ENCODE measurements at regions not wholly inside any gene's neighbourhood (a gene's known extent, or its start where the extent isn't known, plus 50 kb on each side); places are given as distances from the start of the nearest gene placed in this dataset.
"Not testable (repeated sequence)": the region's sequence is repeated elsewhere in the genome, so short reads cannot be mapped to it uniquely, and the experiment has no call there.

- in situ Hi-C loops (cut with MboI); intact Hi-C loops (cut with micrococcal nuclease; ENCODE audit: unreplicated experiment); H2AFZ ChIP-seq (ENCODE audit: control insufficient read depth, low read depth, low read length); H3K4me1 ChIP-seq (ENCODE audit: control insufficient read depth, insufficient read depth, low read length); H3K79me2 ChIP-seq (ENCODE audit: control insufficient read depth, insufficient read depth, low read length); CTCF ChIA-PET; RAD21 ChIA-PET (ENCODE audit: unreplicated experiment); H3K36me3 ChIP-seq (ENCODE audit: control insufficient read depth in 2 of 2, insufficient read depth in 2 of 2, low read length in 1 of 2); H3K4me3 ChIP-seq; POLR2A ChIA-PET; SMC1A ChIA-PET (ENCODE audit: uncharacterized antibody, unreplicated experiment); H3K9ac ChIP-seq (ENCODE audit: control insufficient read depth, insufficient read depth, low read length); FAIRE-seq; H3K9me3 ChIP-seq (replicated peaks; ENCODE audit: control insufficient read depth, insufficient read depth, low read length); H3K27me3 ChIP-seq (replicated peaks in 1 of 2; ENCODE audit: control insufficient read depth in 2 of 2, insufficient read depth in 2 of 2, low read length in 1 of 2); H3K27ac ChIP-seq (ENCODE audit: control insufficient read depth, insufficient read depth); H4K20me1 ChIP-seq (ENCODE audit: control insufficient read depth, insufficient read depth); H3K4me2 ChIP-seq (ENCODE audit: control insufficient read depth, insufficient read depth); DNase-seq (ENCODE audit: low read depth, low spot score): not testable (repeated sequence)
- BruUV-seq (replicated peaks) = TSS peak; percentile 67
- 0 out of 3 replicates have a peak, but pooled peaks have one; percentile 6 for ATAC-seq
- WGBS (ENCODE audit: insufficient coverage, insufficient replicate concordance, low lambda C conversion rate, missing lambda C conversion rate) = 59% methylated on average over 9 of the region's 17 CpGs
Observed at GRCh38 chr7:73156510-73157168, 70.8 kb upstream of the SPDYE9 start.

GRCh38 chr7:73154586-73155038, 68.8 kb upstream of the SPDYE9 start:
- H3K4me3 ChIP-seq; H3K79me2 ChIP-seq (ENCODE audit: control insufficient read depth, insufficient read depth, low read length); BruUV-seq (replicated peaks); H3K27ac ChIP-seq (ENCODE audit: control insufficient read depth, insufficient read depth); H4K20me1 ChIP-seq (ENCODE audit: control insufficient read depth, insufficient read depth); H3K27me3 ChIP-seq (replicated peaks in 1 of 2; ENCODE audit: control insufficient read depth in 2 of 2, insufficient read depth in 2 of 2, low read length in 1 of 2); FAIRE-seq; intact Hi-C loops (cut with micrococcal nuclease; ENCODE audit: unreplicated experiment); H3K36me3 ChIP-seq (ENCODE audit: control insufficient read depth in 2 of 2, insufficient read depth in 2 of 2, low read length in 1 of 2); H3K4me1 ChIP-seq (ENCODE audit: control insufficient read depth, insufficient read depth, low read length); in situ Hi-C loops (cut with MboI); POLR2A ChIA-PET; DNase-seq (ENCODE audit: low read depth, low spot score); H3K4me2 ChIP-seq (ENCODE audit: control insufficient read depth, insufficient read depth); SMC1A ChIA-PET (ENCODE audit: uncharacterized antibody, unreplicated experiment); H2AFZ ChIP-seq (ENCODE audit: control insufficient read depth, low read depth, low read length); RAD21 ChIA-PET (ENCODE audit: unreplicated experiment); H3K9ac ChIP-seq (ENCODE audit: control insufficient read depth, insufficient read depth, low read length); H3K9me3 ChIP-seq (replicated peaks; ENCODE audit: control insufficient read depth, insufficient read depth, low read length); CTCF ChIA-PET: not testable (repeated sequence)
- peak; percentile 93 for ATAC-seq
- 3% methylated on average over 28 of the region's 48 CpGs for WGBS (ENCODE audit: insufficient coverage, insufficient replicate concordance, low lambda C conversion rate, missing lambda C conversion rate)
- TF ChIP-seq IKZF1 (conservative IDR thresholded peaks at IDR 0.05) = peak; percentile 85
- TF ChIP-seq BACH1 (IDR thresholded peaks at IDR 0.05; ENCODE audit: borderline replicate concordance) = 0 out of 2 replicates have a peak, but pooled peaks have one; percentile 22
- peak; percentile 36 for TF ChIP-seq PBX3 (IDR thresholded peaks at IDR 0.05; ENCODE audit: insufficient replicate concordance, low read depth, low read length)
- TF ChIP-seq NR2F1 (conservative IDR thresholded peaks at IDR 0.05) = peak; percentile 48; the same call in 1 of the 2 replicates
- 0 out of 2 replicates have a peak, but pooled peaks have one; percentile 25 for TF ChIP-seq TCF12 (IDR thresholded peaks at IDR 0.05; ENCODE audit: low read depth, low read length)
- TF ChIP-seq, protein P1, sequence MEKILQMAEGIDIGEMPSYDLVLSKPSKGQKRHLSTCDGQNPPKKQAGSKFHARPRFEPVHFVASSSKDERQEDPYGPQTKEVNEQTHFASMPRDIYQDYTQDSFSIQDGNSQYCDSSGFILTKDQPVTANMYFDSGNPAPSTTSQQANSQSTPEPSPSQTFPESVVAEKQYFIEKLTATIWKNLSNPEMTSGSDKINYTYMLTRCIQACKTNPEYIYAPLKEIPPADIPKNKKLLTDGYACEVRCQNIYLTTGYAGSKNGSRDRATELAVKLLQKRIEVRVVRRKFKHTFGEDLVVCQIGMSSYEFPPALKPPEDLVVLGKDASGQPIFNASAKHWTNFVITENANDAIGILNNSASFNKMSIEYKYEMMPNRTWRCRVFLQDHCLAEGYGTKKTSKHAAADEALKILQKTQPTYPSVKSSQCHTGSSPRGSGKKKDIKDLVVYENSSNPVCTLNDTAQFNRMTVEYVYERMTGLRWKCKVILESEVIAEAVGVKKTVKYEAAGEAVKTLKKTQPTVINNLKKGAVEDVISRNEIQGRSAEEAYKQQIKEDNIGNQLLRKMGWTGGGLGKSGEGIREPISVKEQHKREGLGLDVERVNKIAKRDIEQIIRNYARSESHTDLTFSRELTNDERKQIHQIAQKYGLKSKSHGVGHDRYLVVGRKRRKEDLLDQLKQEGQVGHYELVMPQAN (conservative IDR thresholded peaks at IDR 0.05) = 0 out of 2 replicates have a peak, but pooled peaks have one; percentile 40
- TF ChIP-seq HCFC1 (IDR thresholded peaks at IDR 0.05; ENCODE audit: low read length) = peak; percentile 70
- peak; percentile 52 for TF ChIP-seq SIX5 (IDR thresholded peaks at IDR 0.05; ENCODE audit: low read depth, low read length, severe bottlenecking)
- 0 out of 2 replicates have a peak, but pooled peaks have one; percentile 30 for TF ChIP-seq NRF1 (conservative IDR thresholded peaks at IDR 0.05; ENCODE audit: low read depth, low read length)
- TF ChIP-seq RELA (IDR thresholded peaks at IDR 0.05; ENCODE audit: borderline replicate concordance, partially characterized antibody) = peak; percentile 43
- TF ChIP-seq, protein P2, sequence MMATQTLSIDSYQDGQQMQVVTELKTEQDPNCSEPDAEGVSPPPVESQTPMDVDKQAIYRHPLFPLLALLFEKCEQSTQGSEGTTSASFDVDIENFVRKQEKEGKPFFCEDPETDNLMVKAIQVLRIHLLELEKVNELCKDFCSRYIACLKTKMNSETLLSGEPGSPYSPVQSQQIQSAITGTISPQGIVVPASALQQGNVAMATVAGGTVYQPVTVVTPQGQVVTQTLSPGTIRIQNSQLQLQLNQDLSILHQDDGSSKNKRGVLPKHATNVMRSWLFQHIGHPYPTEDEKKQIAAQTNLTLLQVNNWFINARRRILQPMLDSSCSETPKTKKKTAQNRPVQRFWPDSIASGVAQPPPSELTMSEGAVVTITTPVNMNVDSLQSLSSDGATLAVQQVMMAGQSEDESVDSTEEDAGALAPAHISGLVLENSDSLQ (IDR thresholded peaks at IDR 0.05) = peak; percentile 81
- TF ChIP-seq BHLHE40 (IDR thresholded peaks at IDR 0.05; ENCODE audit: borderline replicate concordance in 1 of 2, low read depth in 2 of 2, low read length in 1 of 2) = peak in 1 of 2 experiments; percentile 74; a peak in 2 of 4 replicates
- TF ChIP-seq NR2C1 (IDR thresholded peaks at IDR 0.05) = peak; percentile 45; the same call in 1 of the 2 replicates

Data from GM12878 (cell line).